Uterus (tissue), 3 donors: ENCODE measurements at regions not wholly inside any gene's neighbourhood (a gene's known extent, or its start where the extent isn't known, plus 50 kb on each side); places are given as distances from the start of the nearest gene placed in this dataset.

Source experiments
- DNase-seq, 2 donors: peaks; one replicate each; pipeline ENCODE4 v3.0.0-alpha.2; 2019 to 2020
- H3K27ac ChIP-seq, 2 donors: fragments of 200-600 bp; sonication (generic); 1 replicate in 1 of 2; 2 replicates in 1 of 2; pipeline ENCODE4 v1.5.1; 2016 to 2018
- H3K27me3 ChIP-seq, 2 donors: fragments of 200-600 bp; sonication (generic); one replicate each; pipeline ENCODE4 v1.5.1; 2018 to 2019; ENCODE audit warnings: control low read depth in 1 of 2
- H3K36me3 ChIP-seq, 2 donors: fragments of 200-600 bp; sonication (generic); one replicate each; pipeline ENCODE4 v1.5.1; 2019; ENCODE audit warnings: control low read depth in 1 of 2
- H3K4me1 ChIP-seq, 2 donors: fragments of 200-600 bp; sonication (generic); one replicate each; pipeline ENCODE4 v1.5.1; 2018 to 2019; ENCODE audit warnings: control low read depth in 1 of 2
- H3K4me3 ChIP-seq, 2 donors: fragments of 200-600 bp; sonication (generic); 1 replicate in 1 of 2; 2 replicates in 1 of 2; pipeline ENCODE4 v1.5.1; 2018 to 2019; ENCODE audit warnings: mild to moderate bottlenecking in 1 of 2
- H3K9me3 ChIP-seq, 2 donors: fragments of 200-600 bp; sonication (generic); one replicate each; pipeline ENCODE4 v1.5.1; 2019; ENCODE audit warnings: control low read depth in 1 of 2
- POLR2A ChIP-seq, 2 donors: fragments of 450-650 bp; IDR thresholded peaks; one replicate each; pipeline ENCODE4 v1.6.1; 2016; ENCODE audit warnings: antibody characterized with exemption in 2 of 2, mild to moderate bottlenecking in 1 of 2, moderate library complexity in 1 of 2
- intact Hi-C: fragments of 100-400 bp; cut with DNase I; formaldehyde crosslinking; loops from one replicate; pipeline ENCODE4 v1.15.1; 2023; ENCODE audit warnings: low total_unique reads
- TF ChIP-seq, protein P1 (sequence below), 4 experiments: fragments of 200-600 bp in 2 of 4; fragments of 450-650 bp in 2 of 4; sonication (generic) in 2 of 4; IDR thresholded peaks; one replicate each; pipeline ENCODE4 v1.5.1; 2016 to 2019; ENCODE audit warnings: antibody characterized with exemption in 4 of 4, mild to moderate bottlenecking in 2 of 4, moderate library complexity in 1 of 4
- donor health status: DM: yes; HTN: yes; CAD: no.

DNA sequence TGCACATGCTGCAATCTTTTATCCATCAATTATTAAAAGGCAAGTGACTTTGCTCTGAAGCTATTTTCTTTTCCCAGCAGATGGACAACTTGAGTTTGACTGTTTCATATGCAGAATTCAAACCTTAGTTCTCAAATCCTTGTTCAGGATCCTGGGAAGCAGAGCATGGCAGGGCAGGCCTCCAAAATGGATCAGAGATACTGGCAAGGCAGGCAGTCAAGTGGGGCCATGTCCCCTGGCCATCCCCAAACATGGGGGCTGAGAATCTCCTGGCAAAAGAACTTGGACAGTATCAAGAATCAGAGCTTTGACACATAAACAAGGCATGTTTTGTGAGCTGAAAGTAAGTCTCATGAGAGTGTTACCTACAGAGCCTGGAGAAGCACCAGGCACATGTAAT lies 122.9 kb upstream of the CTNNB1 start:
- no peak for DNase-seq
- Histone ChIP-seq H3K27me3 (no peaks in the 10 kb centered on the region), H3K4me3 (no peak overlapping the region), H3K4me1 (peaks cover 0 to 6% of the 10 kb centered on the region in 2 donors), H3K9me3 (no peaks in the 10 kb centered on the region), H3K27ac (no peak overlapping the region), H3K36me3 (no peaks in the 10 kb centered on the region)
- TF ChIP-seq, protein P1, sequence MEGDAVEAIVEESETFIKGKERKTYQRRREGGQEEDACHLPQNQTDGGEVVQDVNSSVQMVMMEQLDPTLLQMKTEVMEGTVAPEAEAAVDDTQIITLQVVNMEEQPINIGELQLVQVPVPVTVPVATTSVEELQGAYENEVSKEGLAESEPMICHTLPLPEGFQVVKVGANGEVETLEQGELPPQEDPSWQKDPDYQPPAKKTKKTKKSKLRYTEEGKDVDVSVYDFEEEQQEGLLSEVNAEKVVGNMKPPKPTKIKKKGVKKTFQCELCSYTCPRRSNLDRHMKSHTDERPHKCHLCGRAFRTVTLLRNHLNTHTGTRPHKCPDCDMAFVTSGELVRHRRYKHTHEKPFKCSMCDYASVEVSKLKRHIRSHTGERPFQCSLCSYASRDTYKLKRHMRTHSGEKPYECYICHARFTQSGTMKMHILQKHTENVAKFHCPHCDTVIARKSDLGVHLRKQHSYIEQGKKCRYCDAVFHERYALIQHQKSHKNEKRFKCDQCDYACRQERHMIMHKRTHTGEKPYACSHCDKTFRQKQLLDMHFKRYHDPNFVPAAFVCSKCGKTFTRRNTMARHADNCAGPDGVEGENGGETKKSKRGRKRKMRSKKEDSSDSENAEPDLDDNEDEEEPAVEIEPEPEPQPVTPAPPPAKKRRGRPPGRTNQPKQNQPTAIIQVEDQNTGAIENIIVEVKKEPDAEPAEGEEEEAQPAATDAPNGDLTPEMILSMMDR (IDR thresholded peaks at IDR 0.05): no peak
- no peak for TF ChIP-seq POLR2A (IDR thresholded peaks at IDR 0.05)
- intact Hi-C loops: no loop called here

DNA sequence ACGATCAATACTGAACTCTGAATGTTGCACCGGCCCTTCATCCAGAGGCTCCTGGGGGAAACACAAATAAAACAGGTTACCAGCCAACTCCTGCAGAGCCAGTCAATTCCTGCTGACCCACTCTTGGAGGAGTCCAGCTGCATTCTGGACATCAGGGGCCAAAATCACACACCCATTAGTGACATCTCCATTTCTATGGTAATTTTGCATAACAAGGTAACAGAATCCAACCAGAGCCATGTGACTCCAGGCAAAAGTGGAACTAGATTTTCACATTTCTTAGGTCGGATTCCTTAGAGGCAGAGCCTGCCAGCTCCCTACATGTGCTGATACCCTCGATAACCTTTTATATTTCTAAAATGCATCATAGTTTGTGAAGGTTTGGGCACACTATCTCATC lies 119.2 kb upstream of the CTNNB1 start:
- TF ChIP-seq, protein P1 (IDR thresholded peaks at IDR 0.05): no peak
- TF ChIP-seq POLR2A (IDR thresholded peaks at IDR 0.05): no peak
- H3K9me3 ChIP-seq: no peaks in the 10 kb centered on the region

DNA sequence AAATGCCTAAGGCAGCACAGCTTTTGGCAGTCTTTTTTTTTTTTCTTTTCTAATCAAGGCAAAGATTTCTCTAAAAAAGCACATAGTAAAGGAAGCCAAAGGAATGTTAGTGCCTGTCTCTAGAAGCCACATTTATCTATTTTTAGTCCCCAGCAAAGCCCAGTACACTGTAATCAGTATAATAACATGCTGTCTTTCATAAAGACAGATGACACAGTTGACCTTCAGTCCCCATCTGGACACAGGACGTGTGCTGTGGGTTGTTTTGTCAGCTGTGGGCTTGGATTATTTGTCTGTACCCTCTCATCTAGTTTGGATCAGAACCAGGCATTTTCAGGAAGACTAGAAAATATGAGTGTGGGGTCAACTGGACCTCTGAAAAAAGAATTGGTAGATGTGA lies 110.4 kb upstream of the CTNNB1 start:
- H3K9me3 ChIP-seq: no peaks in the 10 kb centered on the region
- H3K4me1 ChIP-seq: no peaks in the 10 kb centered on the region
- no peaks in the 10 kb centered on the region for H3K36me3 ChIP-seq
- H3K27me3 ChIP-seq: no peaks in the 10 kb centered on the region
- no peak overlapping the region for H3K27ac ChIP-seq
- intact Hi-C loops: no loop called here
- TF ChIP-seq, protein P1 (IDR thresholded peaks at IDR 0.05): no peak
- TF ChIP-seq POLR2A (IDR thresholded peaks at IDR 0.05): no peak
- DNase-seq: no peak
- H3K4me3 ChIP-seq: no peak overlapping the region

More for the DNA sequence above, 119.2 kb upstream of the CTNNB1 start:
- Histone ChIP-seq H3K36me3 (no peaks in the 10 kb centered on the region), H3K27ac (no peak overlapping the region), H3K27me3 (no peaks in the 10 kb centered on the region), H3K4me1 (peaks cover 0 to 6% of the 10 kb centered on the region in 2 donors), H3K4me3 (no peak overlapping the region)
- intact Hi-C loops: no loop called here
- DNase-seq: no peak

DNA sequence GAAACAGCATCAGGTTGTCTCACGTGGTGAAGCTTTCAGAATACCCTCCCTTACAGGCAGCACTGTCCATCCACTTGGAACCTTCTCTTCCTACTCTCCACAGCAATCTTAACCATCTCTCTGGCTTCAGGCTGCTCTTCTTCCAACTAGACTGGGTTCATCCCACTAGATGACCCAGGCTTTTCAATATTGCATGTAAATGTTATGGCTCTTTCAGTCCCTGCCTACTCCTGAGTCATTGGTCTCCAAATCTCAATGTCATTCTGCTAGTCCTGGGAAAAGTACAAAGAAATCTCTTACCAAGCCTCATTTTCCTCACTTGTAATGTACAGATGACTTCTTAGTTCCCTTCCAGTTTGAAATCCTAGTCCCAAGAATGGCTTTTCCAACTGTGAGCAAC lies 109.7 kb upstream of the CTNNB1 start:
- intact Hi-C loops: no loop called here
- Histone ChIP-seq H3K27ac (no peak overlapping the region), H3K27me3 (no peaks in the 10 kb centered on the region), H3K4me1 (no peaks in the 10 kb centered on the region), H3K4me3 (no peak overlapping the region), H3K36me3 (no peaks in the 10 kb centered on the region), H3K9me3 (no peaks in the 10 kb centered on the region)
- no peak for TF ChIP-seq POLR2A (IDR thresholded peaks at IDR 0.05)
- TF ChIP-seq, protein P1 (IDR thresholded peaks at IDR 0.05): no peak
- no peak for DNase-seq

DNA sequence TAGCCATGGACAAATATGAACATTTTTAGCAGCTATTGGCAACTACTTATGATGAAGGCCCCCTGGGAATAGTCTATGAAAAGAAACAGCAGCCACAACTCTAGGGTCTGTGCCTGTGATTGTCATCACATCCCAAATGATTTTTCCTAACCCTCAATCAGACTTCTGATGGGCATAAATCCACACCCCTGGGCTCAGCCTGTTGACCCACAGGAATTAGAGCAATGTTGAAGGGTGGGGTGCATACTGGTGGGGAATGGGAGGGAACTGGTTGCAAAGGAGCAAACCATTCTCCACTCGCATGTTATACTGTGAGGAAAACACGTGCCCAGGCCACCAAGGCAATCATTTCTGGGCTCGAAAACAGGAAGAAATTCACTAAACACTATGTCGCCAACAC lies 106.5 kb upstream of the CTNNB1 start:
- H3K36me3 ChIP-seq: no peaks in the 10 kb centered on the region
- H3K4me3 ChIP-seq: no peak overlapping the region
- intact Hi-C loops: no loop called here
- no peaks in the 10 kb centered on the region for H3K9me3 ChIP-seq
- H3K4me1 ChIP-seq: no peaks in the 10 kb centered on the region
- no peak overlapping the region for H3K27ac ChIP-seq
- no peak for DNase-seq
- no peaks in the 10 kb centered on the region for H3K27me3 ChIP-seq
- no peak for TF ChIP-seq POLR2A (IDR thresholded peaks at IDR 0.05)
- TF ChIP-seq, protein P1 (IDR thresholded peaks at IDR 0.05): no peak
